K562 (cell line): ENCODE measurements at regions not wholly inside any gene's neighbourhood (a gene's known extent, or its start where the extent isn't known, plus 50 kb on each side); places are given as distances from the start of the nearest gene placed in this dataset.

Experiments
- ATAC-seq: fragments of 200-7000 bp; cut with Tn5 transposase; 3 replicates; pipeline ENCODE4 v1.9.1; 2020; ENCODE audit warnings: moderate library complexity
- BruUV-seq: library from RNA; stranded (reverse); fragments of 400-500 nt; replicated peaks from 2 replicates; lab custom pipeline; 2021; lab: Mats Ljungman, UMichigan
- CTCF ChIA-PET: fragments of 300-600 bp; formaldehyde crosslinking; extraction: SDS; loops from one replicate; lab custom pipeline; 2021; ENCODE audit warnings: low intra/inter-chr PET ratio; lab: Yijun Ruan, JAX
- POLR2A ChIA-PET: fragments of 300-600, 350-650 bp; sonication (Branson Sonifier 250); formaldehyde crosslinking; extraction: SDS; loops from one replicate; lab custom pipeline; 2021; ENCODE audit warnings: antibody characterized with exemption, inconsistent platforms; lab: Yijun Ruan, JAX
- DNase-seq, 4 experiments: peaks; one replicate each; pipeline versions ENCODE4 v3.0.0 to v3.0.0-alpha.2; 2011 to 2018; ENCODE audit warnings: low spot score in 3 of 4, mixed read lengths in 3 of 4; ENCODE audit errors: extremely low read depth in 1 of 4
- FAIRE-seq: peaks from 2 replicates; lab custom pipeline; 2011; peaks lifted over from hg19 to GRCh38; lab: Jason Lieb, UNC
- H2AFZ ChIP-seq: 2 replicates; pipeline ENCODE4 v1.6.0; 2011; ENCODE audit warnings: low read depth, low read length, control low read depth, inconsistent platforms
- H3K27ac ChIP-seq: fragments of 200-600 bp; 3 replicates; pipeline ENCODE4 v1.8.0; 2011; ENCODE audit warnings: low read depth, mild to moderate bottlenecking, control low read depth, inconsistent platforms, low read length, moderate library complexity, mixed read lengths; ENCODE audit errors: extremely low read depth
- H3K27me3 ChIP-seq, 2 experiments: fragments of 300-600 bp in 1 of 2; 2 replicates in 1 of 2; 3 replicates in 1 of 2; pipeline versions ENCODE4 v1.6.0 to v1.8.0; 2011; ENCODE audit warnings: inconsistent platforms in 2 of 2, low read length in 2 of 2, mild to moderate bottlenecking in 1 of 2, mixed read lengths in 1 of 2, moderate library complexity in 1 of 2; ENCODE audit not compliant: control insufficient read depth in 2 of 2, insufficient read depth in 2 of 2
- H3K36me3 ChIP-seq: fragments of 300-600 bp; 3 replicates; pipeline ENCODE4 v1.8.0; 2011; ENCODE audit warnings: mild to moderate bottlenecking, low read length, inconsistent platforms; ENCODE audit not compliant: control insufficient read depth, insufficient read depth
- H3K4me1 ChIP-seq, 2 experiments: fragments of 200-600 bp in 1 of 2; replicated peaks in 1 of 2; 2 replicates in 1 of 2; 3 replicates in 1 of 2; pipeline versions ENCODE4 v1.5.1 to v1.8.0; 2011; ENCODE audit warnings: inconsistent platforms in 2 of 2, low read length in 2 of 2, mild to moderate bottlenecking in 1 of 2, mixed read lengths in 1 of 2, moderate library complexity in 1 of 2; ENCODE audit not compliant: control insufficient read depth in 2 of 2, insufficient read depth in 2 of 2
- H3K4me2 ChIP-seq: 2 replicates; pipeline ENCODE4 v1.6.1; 2011; ENCODE audit warnings: low read length, control low read depth, inconsistent platforms, mixed read lengths; ENCODE audit not compliant: insufficient read depth
- H3K4me3 ChIP-seq: fragments of 200-600 bp; sonication (generic), shearing (Covaris generic); 2 replicates; pipeline ENCODE4 v1.5.1; 2016; ENCODE audit warnings: control low read depth, inconsistent platforms
- H3K79me2 ChIP-seq: fragments of 200-600 bp; 3 replicates; pipeline ENCODE4 v1.8.0; 2011; ENCODE audit warnings: low read length, inconsistent platforms; ENCODE audit not compliant: control insufficient read depth, insufficient read depth
- H3K9ac ChIP-seq, 2 experiments: 2 replicates each; pipeline versions ENCODE4 v1.6.0 to v1.6.1; 2011; ENCODE audit warnings: low read depth in 2 of 2, low read length in 2 of 2, control low read depth in 1 of 2, inconsistent platforms in 1 of 2, mild to moderate bottlenecking in 1 of 2, mixed read lengths in 1 of 2; ENCODE audit not compliant: insufficient read depth in 1 of 2
- H3K9me1 ChIP-seq: one replicate; pipeline ENCODE4 v1.6.0; 2011; ENCODE audit warnings: inconsistent platforms, mild to moderate bottlenecking, low read length, moderate library complexity; ENCODE audit not compliant: control insufficient read depth, insufficient read depth
- H3K9me3 ChIP-seq: replicated peaks from 2 replicates; pipeline ENCODE4 v1.5.1; 2011; ENCODE audit warnings: low read depth, low read length, inconsistent platforms; ENCODE audit not compliant: control insufficient read depth, insufficient read depth
- H4K20me1 ChIP-seq: replicated peaks from 2 replicates; pipeline ENCODE4 v1.6.1; 2011; ENCODE audit warnings: low read length, inconsistent platforms, mixed read lengths; ENCODE audit not compliant: control insufficient read depth, insufficient read depth
- CEBPG ChIP-seq, 3 experiments: fragments of 200-800 bp in 1 of 3; sonication (Bioruptor generic) in 1 of 3; sonication (generic) in 1 of 3; formaldehyde crosslinking in 1 of 3; IDR thresholded peaks in 2 of 3; conservative IDR thresholded peaks in 1 of 3; 2 replicates each; pipeline versions ENCODE4 v1.6.1 to v1.8.0; 2016 to 2022; ENCODE audit warnings: missing compliant biosample characterization in 2 of 3, missing genetic modification characterization in 2 of 3, mild to moderate bottlenecking in 1 of 3, missing genetic modification reagents in 1 of 3
- MLLT1 ChIP-seq, 2 experiments: fragments of 450-650 bp; IDR thresholded peaks; 2 replicates each; pipeline ENCODE4 v1.6.1; 2016
- NFRKB ChIP-seq: fragments of 450-650 bp; IDR thresholded peaks from 2 replicates; pipeline ENCODE4 v1.6.1; 2016; ENCODE audit warnings: low read depth
- TBL1XR1 ChIP-seq, 2 experiments: IDR thresholded peaks; 2 replicates each; pipeline ENCODE4 v1.6.1; 2012; ENCODE audit warnings: improper control_type of control experiment in 2 of 2, low read length in 2 of 2, mild to moderate bottlenecking in 1 of 2
- ZEB2 ChIP-seq: fragments of 450-650 bp; IDR thresholded peaks from 2 replicates; pipeline ENCODE4 v1.6.1; 2016
- ZNF583 ChIP-seq: fragments of 250-450 bp; sonication (Bioruptor Pico); IDR thresholded peaks from 2 replicates; pipeline ENCODE4 v1.4.0; 2020
- ZNF696 ChIP-seq: fragments of 250-450 bp; sonication (Bioruptor Pico); conservative IDR thresholded peaks from 2 replicates; pipeline ENCODE4 v1.4.0; 2020; ENCODE audit warnings: mild to moderate bottlenecking, moderate library complexity
- WGBS: fragments of 100-300 bp; shearing (Covaris generic); methylation state at CpG from one replicate; pipeline ENCODE4 v1.1.6; 2016; ENCODE audit warnings: low coverage, mixed read lengths; ENCODE audit not compliant: insufficient coverage; ENCODE audit errors: missing lambda C conversion rate; 5-methylcytosine and 5-hydroxymethylcytosine counted together
- in situ Hi-C: fragments of 300-500 bp; cut with MboI; formaldehyde crosslinking; loops from 4 replicates; pipeline ENCODE4 v1.15.0; 2018; ENCODE audit warnings: inconsistent platforms, mixed read lengths
- intact Hi-C: fragments of 100-400 bp; cut with micrococcal nuclease; formaldehyde crosslinking; loops from 2 replicates; pipeline ENCODE4 v1.14.2; 2022

- Histone ChIP-seq H3K27ac (no peak overlapping the region), H3K9me1 (no peaks in the 10 kb centered on the region), H3K9me3 (no peaks in the 10 kb centered on the region), H2AFZ (no peak overlapping the region), H3K4me2 (no peak overlapping the region), H3K4me1 (no peaks in the 10 kb centered on the region), H3K9ac (no peak overlapping the region), H3K36me3 (no peaks in the 10 kb centered on the region), H3K4me3 (no peak overlapping the region), H3K27me3 (no peaks in the 10 kb centered on the region; a peak in 1 of 5 replicates), H3K79me2 (no peaks in the 10 kb centered on the region), H4K20me1 (no peaks in the 10 kb centered on the region)
- BruUV-seq: no TSS peak
- CTCF ChIA-PET: no interaction called here
- intact Hi-C loops: no loop called here
- no peak for FAIRE-seq
- TF ChIP-seq CEBPG (CRISPR knock-in tag; IDR thresholded peaks at IDR 0.05) (no peak), CEBPG (tag; conservative IDR thresholded peaks at IDR 0.05 in 1 of 2, IDR thresholded peaks at IDR 0.05 in 1 of 2) (no peak), NFRKB (no peak), ZNF696 (CRISPR knock-in tag) (no peak), MLLT1 (IDR thresholded peaks at IDR 0.05) (no peak), ZNF583 (CRISPR knock-in tag) (no peak), ZEB2 (no peak), TBL1XR1 (IDR thresholded peaks at IDR 0.05; ENCODE audit: low read length in 2 of 2) (no peak)
- POLR2A ChIA-PET: no interaction called here
- ATAC-seq: no peak
- DNase-seq: no peak
- in situ Hi-C loops: no loop called here
- WGBS: 2% methylated on average over 15 of the region's 18 CpGs
Measured at GRCh38 chr14:106838991-106839769, 1312.8 kb downstream of the TMEM121 start.
